Panc1 (cell line): ENCODE measurements at regions not wholly inside any gene's neighbourhood (a gene's known extent, or its start where the extent isn't known, plus 50 kb on each side); places are given as distances from the start of the nearest gene placed in this dataset.

ENCODE experiments used
- ATAC-seq: fragments of 200-7000 bp; cut with Tn5 transposase; 2 replicates; pipeline ENCODE4 v1.9.1; 2020; ENCODE audit warnings: mild to moderate bottlenecking, moderate library complexity
- BruUV-seq: library from RNA; stranded (reverse); fragments of 400-500 nt; replicated peaks from 2 replicates; lab custom pipeline; 2021; lab: Mats Ljungman, UMichigan
- CTCF ChIA-PET: fragments of 300-600 bp; sonication (Branson Sonifier 250); formaldehyde crosslinking; loops from one replicate; lab custom pipeline; 2022; ENCODE audit warnings: antibody characterized with exemption; lab: Charles Lee
- POLR2A ChIA-PET: fragments of 300-600 bp; sonication (Branson Sonifier 250); formaldehyde crosslinking; loops from one replicate; lab custom pipeline; 2022; ENCODE audit warnings: antibody characterized with exemption; lab: Charles Lee
- DNase-seq: peaks from one replicate; pipeline ENCODE4 v3.0.0-alpha.2; 2010; ENCODE audit warnings: low read depth, low spot score
- H3K27ac ChIP-seq: 2 replicates; pipeline ENCODE4 v1.5.1; 2011; ENCODE audit warnings: mild to moderate bottlenecking, low read length, inconsistent platforms
- H3K27me3 ChIP-seq: fragments of 200-500 bp; sonication (Bioruptor generic); 2 replicates; pipeline ENCODE4 v1.6.0; 2014; ENCODE audit warnings: low read length, inconsistent platforms; ENCODE audit not compliant: control insufficient read depth, insufficient read depth
- H3K36me3 ChIP-seq: fragments of 200-500 bp; sonication (Bioruptor generic); 2 replicates; pipeline ENCODE4 v1.5.1; 2014; ENCODE audit warnings: inconsistent platforms, mild to moderate bottlenecking, low read length, moderate library complexity; ENCODE audit not compliant: control insufficient read depth, insufficient read depth
- H3K4me1 ChIP-seq: 2 replicates; pipeline ENCODE4 v1.5.1; 2011; ENCODE audit warnings: inconsistent platforms, mild to moderate bottlenecking, low read length, moderate library complexity; ENCODE audit not compliant: control insufficient read depth, insufficient read depth
- H3K4me3 ChIP-seq, 2 experiments: 2 replicates each; pipeline ENCODE4 v1.5.1; 2011 to 2012; ENCODE audit warnings: low read depth in 2 of 2, low read length in 2 of 2, mild to moderate bottlenecking in 2 of 2, inconsistent platforms in 1 of 2, moderate library complexity in 1 of 2
- H3K9me3 ChIP-seq: fragments of 200-500 bp; sonication (Bioruptor generic); 2 replicates; pipeline ENCODE4 v1.5.1; 2014; ENCODE audit warnings: low read depth, mild to moderate bottlenecking, inconsistent platforms, low read length, moderate library complexity; ENCODE audit not compliant: control insufficient read depth, insufficient read depth
- CTCF ChIP-seq: fragments of 450-650 bp; IDR thresholded peaks from 2 replicates; pipeline ENCODE4 v1.5.1; 2017; ENCODE audit warnings: mild to moderate bottlenecking
- POLR2AphosphoS5 ChIP-seq: IDR thresholded peaks from 2 replicates; pipeline ENCODE4 v1.6.1; 2012; ENCODE audit warnings: mild to moderate bottlenecking, low read depth, low read length, moderate library complexity
- REST ChIP-seq, 2 experiments: IDR thresholded peaks; 2 replicates each; pipeline ENCODE4 v1.6.1; 2011 to 2012; ENCODE audit warnings: low read depth in 2 of 2, control low read depth in 1 of 2, low read length in 1 of 2, mild to moderate bottlenecking in 1 of 2, moderate library complexity in 1 of 2; ENCODE audit not compliant: insufficient read depth in 1 of 2
- SIN3A ChIP-seq: IDR thresholded peaks from 2 replicates; pipeline ENCODE4 v1.6.1; 2012; ENCODE audit warnings: low read depth, mild to moderate bottlenecking, low read length, moderate library complexity, borderline replicate concordance; ENCODE audit not compliant: insufficient read depth
- TCF7L2 ChIP-seq: IDR thresholded peaks from 2 replicates; pipeline ENCODE4 v1.6.1; 2011; ENCODE audit warnings: mild to moderate bottlenecking, low read depth, low read length, inconsistent platforms
- in situ Hi-C: cut with HindIII; loops from 2 replicates; pipeline ENCODE4 v1.10.0; 2016; ENCODE audit warnings: low sequenced_read_pairs, low pct_unique_long_range_greater_than_20kb
- intact Hi-C: fragments of 100-400 bp; cut with micrococcal nuclease; formaldehyde crosslinking; loops from one replicate; pipeline ENCODE4 v1.10.0; 2022; ENCODE audit not compliant: unreplicated experiment

GRCh38 chr7:85573346-85573745 lies 386.5 kb upstream of the SEMA3D start:
- no peak for ATAC-seq
- Histone ChIP-seq H3K27ac (no peak overlapping the region), H3K27me3 (no peaks in the 10 kb centered on the region), H3K36me3 (no peaks in the 10 kb centered on the region), H3K4me3 (no peak overlapping the region), H3K4me1 (no peaks in the 10 kb centered on the region), H3K9me3 (no peaks in the 10 kb centered on the region)
- BruUV-seq = no TSS peak
- in situ Hi-C loops (no loop called here), intact Hi-C loops (no loop called here)
- no peak for DNase-seq
- TF ChIP-seq CTCF = no peak
- no peak for TF ChIP-seq POLR2AphosphoS5
- TF ChIP-seq TCF7L2 = no peak
- no peak for TF ChIP-seq SIN3A
- no peak for TF ChIP-seq REST (IDR thresholded peaks at IDR 0.05; ENCODE audit: insufficient read depth in 1 of 2, low read depth in 2 of 2, low read length in 1 of 2)
- ChIA-PET CTCF (no interaction called here), POLR2A (no interaction called here)

GRCh38 chr7:85570898-85571297 lies 384.0 kb upstream of the SEMA3D start:
- BruUV-seq = no TSS peak
- H3K36me3 ChIP-seq = no peaks in the 10 kb centered on the region
- no peak overlapping the region for H3K27ac ChIP-seq
- ATAC-seq (no peak), DNase-seq (no peak)
- POLR2A ChIA-PET = no interaction called here
- TF ChIP-seq CTCF (no peak), TCF7L2 (no peak), SIN3A (no peak), REST (IDR thresholded peaks at IDR 0.05; ENCODE audit: insufficient read depth in 1 of 2, low read depth in 2 of 2, low read length in 1 of 2) (no peak), POLR2AphosphoS5 (no peak)
- CTCF ChIA-PET = no interaction called here
- H3K27me3 ChIP-seq = no peaks in the 10 kb centered on the region
- in situ Hi-C loops (no loop called here), intact Hi-C loops (no loop called here)
- no peaks in the 10 kb centered on the region for H3K4me1 ChIP-seq
- H3K9me3 ChIP-seq = no peaks in the 10 kb centered on the region
- H3K4me3 ChIP-seq = no peak overlapping the region
